ENCODE measurements at regions not wholly inside any gene's neighbourhood (a gene's known extent, or its start where the extent isn't known, plus 50 kb on each side); places are given as distances from the start of the nearest gene placed in this dataset.

DNA sequence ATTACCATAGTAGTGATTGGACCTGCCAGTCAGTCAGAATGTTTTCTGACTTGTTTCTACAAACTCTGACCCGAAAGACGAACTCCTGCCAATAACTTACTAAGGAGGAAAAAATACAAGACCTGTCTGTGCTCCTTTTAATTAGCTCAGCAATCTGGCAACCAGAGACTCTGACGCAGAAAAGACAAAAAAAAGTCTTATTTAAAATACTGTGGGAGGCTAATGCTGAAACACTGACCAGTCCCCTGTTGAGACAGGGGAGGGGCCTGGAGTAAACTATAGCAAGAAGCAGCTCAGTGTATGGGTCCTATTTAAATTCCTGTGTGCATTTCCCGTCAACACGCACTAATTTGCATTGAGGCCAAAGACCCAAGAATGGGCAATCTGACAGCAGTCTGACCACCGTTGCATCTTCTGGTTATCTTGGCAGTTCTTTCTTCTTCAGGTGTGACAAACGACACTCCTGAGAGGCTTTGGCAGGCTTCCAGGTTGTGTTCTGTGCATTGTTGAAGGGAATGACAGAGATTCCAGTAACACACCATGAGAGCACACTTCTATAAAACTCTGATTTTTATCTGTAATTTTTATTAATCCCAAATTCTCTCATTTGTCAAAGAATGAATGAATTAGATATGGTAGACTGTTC is 1114.3 kb downstream of the IGSF11 start:
- WGBS, 5 donors = 70 to 81% (median 74%) methylated on average over 7 of the region's 7 CpGs
- intact Hi-C loops (cut with DNase I; ENCODE audit: low total_unique reads) = no loop called here
- no peak overlapping the region for H3K27ac ChIP-seq
- no peaks in the 10 kb centered on the region for H3K27me3 ChIP-seq (replicated peaks in 1 of 7)
- H3K9me3 ChIP-seq = no peaks in the 10 kb centered on the region
- no peak for DNase-seq
- H3K4me1 ChIP-seq = no peaks in the 10 kb centered on the region
- H3K4me3 ChIP-seq = no peak overlapping the region
- H3K36me3 ChIP-seq = no peaks in the 10 kb centered on the region
- no peak for TF ChIP-seq POLR2A (IDR thresholded peaks at IDR 0.05)
- no peak for TF ChIP-seq POLR2AphosphoS5 (IDR thresholded peaks at IDR 0.05)
- TF ChIP-seq, protein P1, sequence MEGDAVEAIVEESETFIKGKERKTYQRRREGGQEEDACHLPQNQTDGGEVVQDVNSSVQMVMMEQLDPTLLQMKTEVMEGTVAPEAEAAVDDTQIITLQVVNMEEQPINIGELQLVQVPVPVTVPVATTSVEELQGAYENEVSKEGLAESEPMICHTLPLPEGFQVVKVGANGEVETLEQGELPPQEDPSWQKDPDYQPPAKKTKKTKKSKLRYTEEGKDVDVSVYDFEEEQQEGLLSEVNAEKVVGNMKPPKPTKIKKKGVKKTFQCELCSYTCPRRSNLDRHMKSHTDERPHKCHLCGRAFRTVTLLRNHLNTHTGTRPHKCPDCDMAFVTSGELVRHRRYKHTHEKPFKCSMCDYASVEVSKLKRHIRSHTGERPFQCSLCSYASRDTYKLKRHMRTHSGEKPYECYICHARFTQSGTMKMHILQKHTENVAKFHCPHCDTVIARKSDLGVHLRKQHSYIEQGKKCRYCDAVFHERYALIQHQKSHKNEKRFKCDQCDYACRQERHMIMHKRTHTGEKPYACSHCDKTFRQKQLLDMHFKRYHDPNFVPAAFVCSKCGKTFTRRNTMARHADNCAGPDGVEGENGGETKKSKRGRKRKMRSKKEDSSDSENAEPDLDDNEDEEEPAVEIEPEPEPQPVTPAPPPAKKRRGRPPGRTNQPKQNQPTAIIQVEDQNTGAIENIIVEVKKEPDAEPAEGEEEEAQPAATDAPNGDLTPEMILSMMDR (IDR thresholded peaks at IDR 0.05 in 8 of 11, conservative IDR thresholded peaks at IDR 0.05 in 3 of 11) = no peak

DNA sequence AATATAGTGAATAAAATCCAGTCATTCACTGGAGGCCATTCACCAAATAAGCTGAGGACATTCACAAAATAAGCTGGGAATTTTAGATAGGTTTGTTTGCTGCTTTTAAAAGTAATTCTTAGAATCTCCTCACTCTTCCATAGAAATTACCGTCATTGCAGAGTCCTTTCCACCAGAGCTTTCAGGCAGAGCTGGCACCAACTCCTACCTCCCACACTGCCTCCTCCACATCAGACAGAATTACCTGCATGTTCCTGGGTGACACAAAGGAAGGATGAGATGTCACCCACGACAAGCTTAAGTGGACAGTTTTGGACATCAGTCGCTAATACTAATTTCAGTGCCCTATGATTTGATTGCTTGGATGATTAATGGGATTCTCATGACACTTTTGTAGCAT is 1113.2 kb downstream of the IGSF11 start:
- Histone ChIP-seq H3K36me3 (no peaks in the 10 kb centered on the region), H3K27me3 (replicated peaks in 1 of 7) (no peaks in the 10 kb centered on the region), H3K4me3 (no peak overlapping the region), H3K9me3 (no peaks in the 10 kb centered on the region), H3K27ac (no peak overlapping the region), H3K4me1 (no peaks in the 10 kb centered on the region)
- no peak for DNase-seq
- TF ChIP-seq POLR2A (IDR thresholded peaks at IDR 0.05) (no peak), POLR2AphosphoS5 (IDR thresholded peaks at IDR 0.05) (no peak)
- TF ChIP-seq, protein P1 (IDR thresholded peaks at IDR 0.05 in 8 of 11, conservative IDR thresholded peaks at IDR 0.05 in 3 of 11) = no peak
- WGBS, 5 donors = 81 to 90% (median 84%) methylated on average over 3 of the region's 3 CpGs
- intact Hi-C loops (cut with DNase I; ENCODE audit: low total_unique reads) = no loop called here

DNA sequence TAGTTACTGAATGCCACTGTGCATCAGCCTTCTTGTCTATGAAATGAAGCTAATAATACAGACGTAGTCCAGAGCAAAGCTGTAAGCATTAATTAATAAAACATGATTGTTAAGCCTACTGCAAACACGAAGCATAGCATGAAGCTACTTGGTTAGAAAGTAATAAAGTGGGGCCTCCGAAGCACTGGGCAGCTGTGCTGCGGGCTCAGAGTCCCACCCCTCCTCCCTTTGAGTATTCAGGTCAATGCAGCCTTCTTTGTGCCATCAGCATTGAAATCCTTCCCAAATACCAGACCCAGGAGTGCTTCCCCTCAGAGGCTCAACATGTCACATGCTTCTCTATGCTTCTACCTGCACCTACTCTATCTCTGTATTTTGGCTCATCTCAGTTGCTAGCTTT is 1112.6 kb downstream of the IGSF11 start:
- TF ChIP-seq POLR2A (IDR thresholded peaks at IDR 0.05) (no peak), POLR2AphosphoS5 (IDR thresholded peaks at IDR 0.05) (no peak)
- TF ChIP-seq, protein P1 (IDR thresholded peaks at IDR 0.05 in 8 of 11, conservative IDR thresholded peaks at IDR 0.05 in 3 of 11) = no peak
- Histone ChIP-seq H3K27me3 (replicated peaks in 1 of 7) (no peaks in the 10 kb centered on the region), H3K27ac (no peak overlapping the region), H3K9me3 (no peaks in the 10 kb centered on the region), H3K4me1 (no peaks in the 10 kb centered on the region), H3K36me3 (no peaks in the 10 kb centered on the region), H3K4me3 (no peak overlapping the region)
- 72 to 85% (median 78%) methylated on average over 4 of the region's 4 CpGs for WGBS, 5 donors
- no peak for DNase-seq
- intact Hi-C loops (cut with DNase I; ENCODE audit: low total_unique reads) = no loop called here

DNA sequence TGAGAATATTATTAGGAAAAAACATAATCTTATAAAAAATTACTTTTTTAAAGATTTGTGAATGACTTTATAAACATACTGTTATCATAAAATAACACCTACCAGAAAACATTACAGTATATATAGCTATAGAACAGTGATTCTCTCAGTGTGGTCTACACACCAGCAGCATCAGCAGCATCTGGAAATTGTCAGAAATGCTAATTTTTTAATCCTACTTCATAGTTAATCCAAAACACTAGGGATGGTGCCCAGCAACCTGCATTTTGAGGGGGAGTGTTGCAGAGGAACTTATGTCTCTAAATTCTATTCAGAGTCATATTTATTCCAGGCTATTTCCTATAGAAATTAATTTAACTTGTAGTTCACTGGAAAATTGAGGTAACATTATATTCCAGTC is 1107.8 kb downstream of the IGSF11 start:
- Histone ChIP-seq H3K4me3 (no peak overlapping the region), H3K36me3 (no peaks in the 10 kb centered on the region), H3K9me3 (no peaks in the 10 kb centered on the region), H3K27me3 (replicated peaks in 1 of 7) (no peaks in the 10 kb centered on the region), H3K4me1 (no peaks in the 10 kb centered on the region), H3K27ac (no peak overlapping the region)
- no peak for DNase-seq
- no peak for TF ChIP-seq POLR2A (IDR thresholded peaks at IDR 0.05)
- intact Hi-C loops (cut with DNase I; ENCODE audit: low total_unique reads) = no loop called here

DNA sequence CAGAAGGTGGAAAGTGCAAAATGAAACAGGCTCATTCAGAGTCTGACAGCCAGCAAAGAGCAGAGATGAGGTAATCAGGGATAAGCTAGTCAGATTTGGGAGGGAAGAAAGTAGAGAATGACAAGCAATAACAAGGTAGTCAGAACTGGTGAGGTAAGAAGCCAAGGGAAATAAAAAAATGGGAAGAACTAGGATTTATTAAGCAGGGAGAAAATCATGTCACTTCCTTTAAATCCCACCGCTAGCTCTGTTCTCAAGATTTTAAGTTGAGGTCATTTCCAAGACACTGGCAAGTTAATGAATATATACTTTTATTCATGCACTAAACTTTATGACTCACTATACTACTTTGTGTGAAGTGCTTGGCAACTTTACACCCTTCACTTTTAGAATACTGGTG is 1106.8 kb downstream of the IGSF11 start:
- no peak overlapping the region for H3K4me3 ChIP-seq
- intact Hi-C loops (cut with DNase I; ENCODE audit: low total_unique reads) = no loop called here
- H3K27ac ChIP-seq = no peak overlapping the region
- WGBS, 5 donors = 77 to 97% (median 89%) methylated on average over 1 of the region's 1 CpG
- H3K4me1 ChIP-seq = no peaks in the 10 kb centered on the region
- H3K27me3 ChIP-seq (replicated peaks in 1 of 7) = no peaks in the 10 kb centered on the region
- TF ChIP-seq, protein P1 (IDR thresholded peaks at IDR 0.05 in 8 of 11, conservative IDR thresholded peaks at IDR 0.05 in 3 of 11) = no peak
- no peak for TF ChIP-seq POLR2A (IDR thresholded peaks at IDR 0.05)
- TF ChIP-seq POLR2AphosphoS5 (IDR thresholded peaks at IDR 0.05) = no peak
- no peak for DNase-seq
- no peaks in the 10 kb centered on the region for H3K9me3 ChIP-seq
- no peaks in the 10 kb centered on the region for H3K36me3 ChIP-seq

All from spleen (tissue), 11 donors.